ENCODE measurements at regions not wholly inside any gene's neighbourhood (a gene's known extent, or its start where the extent isn't known, plus 50 kb on each side); places are given as distances from the start of the nearest gene placed in this dataset.

GRCh38 chr12:61687407-61687806, 572.8 kb upstream of the USP15 start:
- H4K20me1 ChIP-seq (ENCODE audit: insufficient read depth, low read length), result no peaks in the 10 kb centered on the region
- H3K36me3 ChIP-seq (ENCODE audit: insufficient read depth, low read length), result no peaks in the 10 kb centered on the region
- no peak overlapping the region for H3K4me2 ChIP-seq (ENCODE audit: low read length)
- H3K9me2 ChIP-seq (ENCODE audit: insufficient read depth, low read length), result no peaks in the 10 kb centered on the region; the same call in 1 of the 2 replicates
- ChIA-PET POLR2A (interaction anchor here (1.1 kb wide), 1 partner anchor 501 kb away, joined by 4 read pairs; no protein-coding TSS in a partner anchor), CTCF (ENCODE audit: unreplicated experiment) (no interaction called here)
- TF ChIP-seq EZH2phosphoT487 (IDR thresholded peaks at IDR 0.05; ENCODE audit: borderline replicate concordance, low read depth, low read length) (no peak), CTCF (conservative IDR thresholded peaks at IDR 0.05; ENCODE audit: low read length) (no peak)
- no peaks in the 10 kb centered on the region for H3K9me3 ChIP-seq (ENCODE audit: low read length)
- intact Hi-C loops (cut with micrococcal nuclease; ENCODE audit: unreplicated experiment), result no loop called here
- DNase-seq (ENCODE audit: low spot score), result no peak
- H2AFZ ChIP-seq (ENCODE audit: low read length), result no peak overlapping the region
- no peak overlapping the region for H3K4me3 ChIP-seq (ENCODE audit: low read depth, low read length, poor library complexity, severe bottlenecking)
- no peaks in the 10 kb centered on the region for H3K79me2 ChIP-seq (ENCODE audit: insufficient read depth, low read depth, low read length)
- no peaks in the 10 kb centered on the region for H3K4me1 ChIP-seq (ENCODE audit: insufficient read depth, low read length, poor library complexity, severe bottlenecking)
- no peak overlapping the region for H3K27ac ChIP-seq (ENCODE audit: low read depth, low read length, poor library complexity, severe bottlenecking)
- BruUV-seq (replicated peaks), result no TSS peak

DNA sequence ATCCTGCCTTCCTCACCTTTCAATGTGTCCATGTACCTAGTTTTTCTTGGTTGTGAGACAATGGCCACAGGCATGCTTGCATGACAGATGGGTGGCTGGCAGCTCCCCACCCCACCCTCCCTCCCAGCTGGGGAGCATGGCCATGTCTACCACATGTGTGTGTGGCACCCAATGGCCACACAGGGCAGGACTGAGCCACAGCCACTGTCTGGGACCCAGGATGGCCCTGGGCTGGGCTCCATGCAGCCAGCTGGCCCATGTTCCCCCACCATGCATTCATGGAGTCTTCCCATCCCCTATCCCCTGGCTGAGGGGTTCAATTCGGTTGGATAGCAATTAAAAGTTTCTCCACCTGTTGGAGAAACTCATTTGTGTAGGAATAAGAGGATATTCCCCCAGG, 566.0 kb upstream of the USP15 start:
- DNase-seq (ENCODE audit: low spot score), result no peak
- Histone ChIP-seq H3K4me2 (ENCODE audit: low read length) (no peak overlapping the region), H3K9me3 (ENCODE audit: low read length) (no peaks in the 10 kb centered on the region), H2AFZ (ENCODE audit: low read length) (no peak overlapping the region), H4K20me1 (ENCODE audit: insufficient read depth, low read length) (no peaks in the 10 kb centered on the region), H3K27ac (ENCODE audit: low read depth, low read length, poor library complexity, severe bottlenecking) (no peak overlapping the region), H3K79me2 (ENCODE audit: insufficient read depth, low read depth, low read length) (no peaks in the 10 kb centered on the region), H3K36me3 (ENCODE audit: insufficient read depth, low read length) (no peaks in the 10 kb centered on the region), H3K9me2 (ENCODE audit: insufficient read depth, low read length) (no peaks in the 10 kb centered on the region; the same call in 1 of the 2 replicates), H3K4me3 (ENCODE audit: low read depth, low read length, poor library complexity, severe bottlenecking) (no peak overlapping the region), H3K4me1 (ENCODE audit: insufficient read depth, low read length, poor library complexity, severe bottlenecking) (no peaks in the 10 kb centered on the region)
- TF ChIP-seq EZH2phosphoT487 (IDR thresholded peaks at IDR 0.05; ENCODE audit: borderline replicate concordance, low read depth, low read length), result no peak
- no peak for TF ChIP-seq CTCF (conservative IDR thresholded peaks at IDR 0.05; ENCODE audit: low read length)
- intact Hi-C loops (cut with micrococcal nuclease; ENCODE audit: unreplicated experiment), result no loop called here
- no TSS peak for BruUV-seq (replicated peaks)
- POLR2A ChIA-PET, result interaction anchor here (0.5 kb wide), 1 partner anchor 906 kb away, joined by 3 read pairs; no protein-coding TSS in a partner anchor
- CTCF ChIA-PET (ENCODE audit: unreplicated experiment), result no interaction called here

GRCh38 chr12:61701471-61701870, 558.7 kb upstream of the USP15 start:
- no TSS peak for BruUV-seq (replicated peaks)
- H3K4me2 ChIP-seq (ENCODE audit: low read length), result no peak overlapping the region
- no peak for DNase-seq (ENCODE audit: low spot score)
- POLR2A ChIA-PET, result interaction anchor here (0.8 kb wide), 1 partner anchor 13 kb away, joined by 3 read pairs; no protein-coding TSS in a partner anchor
- H2AFZ ChIP-seq (ENCODE audit: low read length), result no peak overlapping the region
- no peaks in the 10 kb centered on the region for H3K9me2 ChIP-seq (ENCODE audit: insufficient read depth, low read length)
- H3K79me2 ChIP-seq (ENCODE audit: insufficient read depth, low read depth, low read length), result no peaks in the 10 kb centered on the region
- no peaks in the 10 kb centered on the region for H3K4me1 ChIP-seq (ENCODE audit: insufficient read depth, low read length, poor library complexity, severe bottlenecking)
- TF ChIP-seq CTCF (conservative IDR thresholded peaks at IDR 0.05; ENCODE audit: low read length), result no peak
- no peak for TF ChIP-seq EZH2phosphoT487 (IDR thresholded peaks at IDR 0.05; ENCODE audit: borderline replicate concordance, low read depth, low read length)
- intact Hi-C loops (cut with micrococcal nuclease; ENCODE audit: unreplicated experiment), result no loop called here
- H3K4me3 ChIP-seq (ENCODE audit: low read depth, low read length, poor library complexity, severe bottlenecking), result no peak overlapping the region
- H3K36me3 ChIP-seq (ENCODE audit: insufficient read depth, low read length), result no peaks in the 10 kb centered on the region
- CTCF ChIA-PET (ENCODE audit: unreplicated experiment), result no interaction called here
- H3K9me3 ChIP-seq (ENCODE audit: low read length), result no peaks in the 10 kb centered on the region
- no peaks in the 10 kb centered on the region for H4K20me1 ChIP-seq (ENCODE audit: insufficient read depth, low read length)
- no peak overlapping the region for H3K27ac ChIP-seq (ENCODE audit: low read depth, low read length, poor library complexity, severe bottlenecking)

Measured in OCI-LY7 (cell line).